ENCODE measurements at regions not wholly inside any gene's neighbourhood (a gene's known extent, or its start where the extent isn't known, plus 50 kb on each side); places are given as distances from the start of the nearest gene placed in this dataset.

DNA sequence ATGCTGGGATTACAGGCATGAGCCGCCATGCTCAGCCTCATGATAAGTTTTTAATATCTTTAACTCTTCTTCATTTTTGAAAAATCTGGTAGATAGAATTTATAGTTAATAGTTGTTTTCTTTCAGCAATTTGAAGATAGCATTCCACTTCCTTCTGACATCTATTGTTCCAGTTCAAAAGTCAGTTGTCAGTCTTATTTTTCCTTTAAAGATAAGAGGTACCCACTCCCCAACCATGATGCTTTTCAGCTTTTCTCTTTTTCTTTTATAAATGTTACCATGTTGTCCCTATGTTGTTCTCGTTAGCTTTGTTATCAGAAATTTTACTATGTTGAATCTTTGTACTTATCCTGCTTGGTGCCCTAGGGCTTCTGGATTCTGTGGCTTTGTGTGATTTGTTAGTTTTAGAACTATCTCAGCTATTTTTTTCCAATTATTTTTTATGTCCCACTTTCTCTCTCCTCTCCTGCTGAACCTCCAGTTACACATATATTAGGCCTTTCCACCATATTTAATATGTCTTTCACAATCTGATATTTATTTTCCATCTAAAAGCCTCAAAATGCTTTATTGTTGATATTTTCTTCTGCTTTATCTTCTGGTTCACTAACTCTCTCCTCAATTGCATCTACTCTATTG, 181.6 kb upstream of the FOXN3 start:
- TF ChIP-seq, protein P1, sequence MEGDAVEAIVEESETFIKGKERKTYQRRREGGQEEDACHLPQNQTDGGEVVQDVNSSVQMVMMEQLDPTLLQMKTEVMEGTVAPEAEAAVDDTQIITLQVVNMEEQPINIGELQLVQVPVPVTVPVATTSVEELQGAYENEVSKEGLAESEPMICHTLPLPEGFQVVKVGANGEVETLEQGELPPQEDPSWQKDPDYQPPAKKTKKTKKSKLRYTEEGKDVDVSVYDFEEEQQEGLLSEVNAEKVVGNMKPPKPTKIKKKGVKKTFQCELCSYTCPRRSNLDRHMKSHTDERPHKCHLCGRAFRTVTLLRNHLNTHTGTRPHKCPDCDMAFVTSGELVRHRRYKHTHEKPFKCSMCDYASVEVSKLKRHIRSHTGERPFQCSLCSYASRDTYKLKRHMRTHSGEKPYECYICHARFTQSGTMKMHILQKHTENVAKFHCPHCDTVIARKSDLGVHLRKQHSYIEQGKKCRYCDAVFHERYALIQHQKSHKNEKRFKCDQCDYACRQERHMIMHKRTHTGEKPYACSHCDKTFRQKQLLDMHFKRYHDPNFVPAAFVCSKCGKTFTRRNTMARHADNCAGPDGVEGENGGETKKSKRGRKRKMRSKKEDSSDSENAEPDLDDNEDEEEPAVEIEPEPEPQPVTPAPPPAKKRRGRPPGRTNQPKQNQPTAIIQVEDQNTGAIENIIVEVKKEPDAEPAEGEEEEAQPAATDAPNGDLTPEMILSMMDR (IDR thresholded peaks at IDR 0.05), result no peak
- TF ChIP-seq POLR2A (IDR thresholded peaks at IDR 0.05), result no peak
